Astrocyte of the cerebellum (primary cell): ENCODE measurements at regions not wholly inside any gene's neighbourhood (a gene's known extent, or its start where the extent isn't known, plus 50 kb on each side); places are given as distances from the start of the nearest gene placed in this dataset.

Source experiments
- DNase-seq: peaks from one replicate; pipeline ENCODE4 v3.0.0-alpha.2; 2011; ENCODE audit warnings: low read depth
- H3K4me3 ChIP-seq: 2 replicates; pipeline ENCODE4 v1.5.1; 2011; ENCODE audit warnings: mild to moderate bottlenecking, low read depth, low read length, moderate library complexity
- in situ Hi-C: cut with HindIII; loops from 2 replicates; pipeline ENCODE4 v1.10.0; 2017; ENCODE audit warnings: low sequenced_read_pairs
- TF ChIP-seq, protein P1 (sequence below): IDR thresholded peaks from 2 replicates; pipeline ENCODE4 v1.5.1; 2012; ENCODE audit warnings: low read length, low read depth, moderate library complexity, mild to moderate bottlenecking; ENCODE audit errors: missing control alignments

DNA sequence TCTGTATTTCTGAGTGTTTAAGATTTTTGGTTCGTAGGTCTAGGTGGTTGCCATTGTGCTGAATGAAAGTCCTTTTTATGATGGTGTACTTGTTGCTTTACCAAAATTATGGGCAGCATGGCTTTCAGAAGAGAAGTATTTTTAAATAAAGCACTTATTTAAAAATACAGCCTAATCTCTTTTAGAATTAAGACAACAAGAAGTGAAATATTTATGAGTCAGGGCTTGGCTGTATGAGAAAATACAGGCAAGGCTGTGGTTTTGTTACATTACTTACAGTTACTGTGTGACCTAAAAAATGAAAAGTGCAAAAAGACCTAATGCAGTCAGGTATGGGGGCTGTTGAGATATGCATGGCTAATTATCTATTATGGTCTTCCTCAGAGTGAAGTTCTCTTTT, 185.2 kb upstream of the PPP1R3A start:
- TF ChIP-seq, protein P1, sequence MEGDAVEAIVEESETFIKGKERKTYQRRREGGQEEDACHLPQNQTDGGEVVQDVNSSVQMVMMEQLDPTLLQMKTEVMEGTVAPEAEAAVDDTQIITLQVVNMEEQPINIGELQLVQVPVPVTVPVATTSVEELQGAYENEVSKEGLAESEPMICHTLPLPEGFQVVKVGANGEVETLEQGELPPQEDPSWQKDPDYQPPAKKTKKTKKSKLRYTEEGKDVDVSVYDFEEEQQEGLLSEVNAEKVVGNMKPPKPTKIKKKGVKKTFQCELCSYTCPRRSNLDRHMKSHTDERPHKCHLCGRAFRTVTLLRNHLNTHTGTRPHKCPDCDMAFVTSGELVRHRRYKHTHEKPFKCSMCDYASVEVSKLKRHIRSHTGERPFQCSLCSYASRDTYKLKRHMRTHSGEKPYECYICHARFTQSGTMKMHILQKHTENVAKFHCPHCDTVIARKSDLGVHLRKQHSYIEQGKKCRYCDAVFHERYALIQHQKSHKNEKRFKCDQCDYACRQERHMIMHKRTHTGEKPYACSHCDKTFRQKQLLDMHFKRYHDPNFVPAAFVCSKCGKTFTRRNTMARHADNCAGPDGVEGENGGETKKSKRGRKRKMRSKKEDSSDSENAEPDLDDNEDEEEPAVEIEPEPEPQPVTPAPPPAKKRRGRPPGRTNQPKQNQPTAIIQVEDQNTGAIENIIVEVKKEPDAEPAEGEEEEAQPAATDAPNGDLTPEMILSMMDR, result no peak
- in situ Hi-C loops, result no loop called here
- no peak overlapping the region for H3K4me3 ChIP-seq
- DNase-seq, result no peak

DNA sequence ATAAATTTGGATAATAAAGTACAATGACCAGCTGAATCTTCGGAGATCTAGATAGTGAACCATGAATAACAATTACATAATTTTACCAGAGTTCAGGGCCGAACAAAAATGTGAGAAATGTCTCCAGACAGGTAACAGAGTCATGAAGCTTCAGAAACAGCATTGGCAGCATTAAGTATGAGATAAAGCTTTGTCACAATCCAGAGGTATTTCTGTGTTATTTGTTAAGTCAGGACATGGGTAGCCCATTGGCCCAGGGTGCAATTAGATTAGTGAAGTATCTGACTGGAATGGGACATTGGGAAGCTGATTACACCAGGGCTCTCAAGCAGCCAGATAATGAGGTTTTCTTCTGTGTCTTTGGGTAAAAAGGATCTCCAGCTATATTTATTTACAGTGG, 184.2 kb upstream of the PPP1R3A start:
- no peak for DNase-seq
- TF ChIP-seq, protein P1, result no peak
- in situ Hi-C loops, result no loop called here
- no peak overlapping the region for H3K4me3 ChIP-seq

DNA sequence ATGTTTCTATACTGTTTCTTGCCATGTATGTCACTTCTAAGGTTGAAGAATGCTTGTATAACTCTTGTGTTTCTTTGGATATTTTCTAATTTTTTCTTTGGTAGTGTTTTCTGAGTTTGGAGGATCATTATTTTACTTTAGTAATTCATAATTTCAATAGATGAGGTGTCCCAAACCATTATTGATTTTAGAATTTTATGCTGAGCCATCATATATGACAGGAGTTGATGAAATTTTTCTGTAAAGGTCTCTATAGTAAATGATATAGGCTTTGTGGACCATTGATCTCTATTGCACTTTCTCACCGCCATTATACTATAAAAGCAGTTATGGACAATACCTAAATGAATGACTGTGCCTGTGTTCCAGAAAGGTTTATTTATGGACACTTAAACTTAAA, 183.3 kb upstream of the PPP1R3A start:
- DNase-seq, result no peak
- TF ChIP-seq, protein P1, result no peak
- in situ Hi-C loops, result no loop called here
- no peak overlapping the region for H3K4me3 ChIP-seq

DNA sequence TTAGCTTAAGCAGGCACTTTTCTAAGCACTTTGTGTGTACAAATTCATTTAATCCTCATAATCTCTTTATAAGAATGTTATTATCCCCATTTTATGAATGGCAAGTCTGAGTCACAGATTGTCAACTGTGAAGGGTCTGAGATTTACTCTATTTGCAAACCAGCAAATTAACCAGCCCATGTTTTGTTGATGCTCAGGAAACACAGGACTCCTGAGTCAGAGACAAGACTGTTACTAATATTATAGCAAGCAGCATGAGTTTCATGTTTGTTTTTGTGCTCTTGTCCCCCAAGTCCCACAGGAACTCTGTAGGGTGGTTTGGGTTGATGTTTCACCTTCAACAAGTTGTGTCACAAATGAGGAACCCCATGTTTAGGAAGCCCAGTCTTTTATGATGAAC, 182.0 kb upstream of the PPP1R3A start:
- H3K4me3 ChIP-seq, result no peak overlapping the region
- TF ChIP-seq, protein P1, result no peak
- in situ Hi-C loops, result no loop called here
- DNase-seq, result no peak

DNA sequence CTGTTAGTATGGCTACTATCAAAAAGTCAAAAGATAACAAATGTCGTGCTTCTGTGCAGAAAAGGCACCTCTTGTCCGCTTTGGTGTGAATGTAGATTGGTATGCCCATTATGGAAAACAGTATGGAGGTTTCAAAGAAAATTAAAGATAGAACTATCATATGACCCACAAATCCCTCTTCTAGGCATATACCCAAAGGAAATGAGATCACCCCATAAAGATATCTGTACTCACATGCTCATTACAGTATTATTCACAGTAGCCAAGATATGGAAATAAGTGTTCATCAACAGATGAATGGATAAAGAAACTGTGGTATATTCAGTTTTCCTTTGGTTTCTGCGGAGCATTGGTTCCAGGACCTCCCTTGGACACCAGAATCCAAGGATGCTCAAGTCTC, 180.5 kb upstream of the PPP1R3A start:
- no peak overlapping the region for H3K4me3 ChIP-seq
- in situ Hi-C loops, result no loop called here
- no peak for DNase-seq
- TF ChIP-seq, protein P1, result no peak

GRCh38 chr7:114095885-114096284, 177.1 kb upstream of the PPP1R3A start:
- no peak overlapping the region for H3K4me3 ChIP-seq
- in situ Hi-C loops, result no loop called here
- TF ChIP-seq, protein P1, result no peak
- DNase-seq, result no peak

GRCh38 chr7:114088470-114088940, 169.7 kb upstream of the PPP1R3A start:
- in situ Hi-C loops, result no loop called here
- no peak for DNase-seq
- TF ChIP-seq, protein P1, result no peak
- no peak overlapping the region for H3K4me3 ChIP-seq
